T-cell (primary cell): ENCODE measurements at regions not wholly inside any gene's neighbourhood (a gene's known extent, or its start where the extent isn't known, plus 50 kb on each side); places are given as distances from the start of the nearest gene placed in this dataset.

Experiments
- ATAC-seq, 4 experiments: fragments of 200-7000 bp in 3 of 4; fragments of 150-1000 bp in 1 of 4; cut with Tn5 transposase; replicated peaks in 1 of 4; 1 replicate in 3 of 4; 2 replicates in 1 of 4; pipeline ENCODE4 v1.10.0; 2021; ENCODE audit warnings: moderate library complexity in 3 of 4, mild to moderate bottlenecking in 2 of 4, moderate number of reproducible peaks in 1 of 4
- CTCF ChIA-PET, 2 donors: fragments of 300-600 bp; sonication (Branson Sonifier 250); formaldehyde crosslinking; loops; one replicate each; lab custom pipeline; 2022; ENCODE audit warnings: antibody characterized with exemption in 2 of 2; lab: Charles Lee
- POLR2A ChIA-PET, 2 donors: fragments of 300-600 bp; sonication (Branson Sonifier 250); formaldehyde crosslinking; loops; one replicate each; lab custom pipeline; 2022; ENCODE audit warnings: antibody characterized with exemption in 2 of 2; lab: Charles Lee
- DNase-seq, 35 experiments: peaks; one replicate each; pipeline versions ENCODE4 v3.0.0 to v3.0.0-alpha.2; 2013 to 2023
- H3K27ac ChIP-seq: one replicate; pipeline ENCODE4 v1.5.1; 2013; ENCODE audit warnings: low read length
- H3K27me3 ChIP-seq, 2 experiments: replicated peaks in 1 of 2; 1 replicate in 1 of 2; 2 replicates in 1 of 2; pipeline versions ENCODE4 v1.6.1 to v1.7.0; 2013; ENCODE audit warnings: low read length in 1 of 2, mixed read lengths in 1 of 2; ENCODE audit not compliant: control insufficient read depth in 2 of 2, insufficient read depth in 2 of 2; ENCODE audit errors: extremely low read depth in 1 of 2
- H3K36me3 ChIP-seq, 2 donors: 1 replicate in 1 of 2; 2 replicates in 1 of 2; pipeline versions ENCODE4 v1.6.1 to v1.7.0; 2013; ENCODE audit warnings: low read length in 1 of 2; ENCODE audit not compliant: control insufficient read depth in 2 of 2, insufficient read depth in 1 of 2; ENCODE audit errors: extremely low read depth in 1 of 2
- H3K4me1 ChIP-seq, 2 experiments: 1 replicate in 1 of 2; 2 replicates in 1 of 2; pipeline versions ENCODE4 v1.6.1 to v1.7.0; 2013; ENCODE audit warnings: low read length in 2 of 2, mixed read lengths in 1 of 2; ENCODE audit not compliant: insufficient read depth in 2 of 2, control insufficient read depth in 1 of 2; ENCODE audit errors: extremely low read depth in 1 of 2
- H3K4me3 ChIP-seq, 2 donors: 1 replicate in 1 of 2; 2 replicates in 1 of 2; pipeline versions ENCODE4 v1.5.1 to v1.7.0; 2013; ENCODE audit warnings: mild to moderate bottlenecking in 2 of 2, low read length in 1 of 2, moderate library complexity in 1 of 2; ENCODE audit not compliant: control insufficient read depth in 1 of 2; ENCODE audit errors: extremely low read depth in 1 of 2
- H3K9me3 ChIP-seq: 2 replicates; pipeline ENCODE4 v1.7.0; 2013
- H3K27ac Mint-ChIP-seq, 2 donors: one replicate each; pipeline ENCODE4 v1.8.0; 2020 to 2021; ENCODE audit warnings: mild to moderate bottlenecking in 2 of 2, mixed read lengths in 2 of 2
- H3K27me3 Mint-ChIP-seq, 2 donors: one replicate each; pipeline ENCODE4 v1.8.0; 2021 to 2022; ENCODE audit warnings: mixed read lengths in 2 of 2
- H3K36me3 Mint-ChIP-seq: one replicate; pipeline ENCODE4 v1.8.0; 2021; ENCODE audit warnings: mixed read lengths
- H3K4me1 Mint-ChIP-seq, 3 donors: one replicate each; pipeline ENCODE4 v1.8.0; 2020 to 2022; ENCODE audit warnings: mixed read lengths in 3 of 3, mild to moderate bottlenecking in 1 of 3
- H3K4me3 Mint-ChIP-seq, 3 donors: one replicate each; pipeline ENCODE4 v1.8.0; 2020 to 2022; ENCODE audit warnings: mild to moderate bottlenecking in 3 of 3, mixed read lengths in 3 of 3, moderate library complexity in 3 of 3
- H3K9me3 Mint-ChIP-seq, 3 donors: one replicate each; pipeline ENCODE4 v1.8.0; 2020 to 2022; ENCODE audit warnings: mixed read lengths in 3 of 3
- WGBS: methylation state at CpG from one replicate; pipeline ENCODE4 v1.1.5; 2013; ENCODE audit warnings: missing lambda C conversion rate; ENCODE audit not compliant: insufficient coverage; 5-methylcytosine and 5-hydroxymethylcytosine counted together

DNA sequence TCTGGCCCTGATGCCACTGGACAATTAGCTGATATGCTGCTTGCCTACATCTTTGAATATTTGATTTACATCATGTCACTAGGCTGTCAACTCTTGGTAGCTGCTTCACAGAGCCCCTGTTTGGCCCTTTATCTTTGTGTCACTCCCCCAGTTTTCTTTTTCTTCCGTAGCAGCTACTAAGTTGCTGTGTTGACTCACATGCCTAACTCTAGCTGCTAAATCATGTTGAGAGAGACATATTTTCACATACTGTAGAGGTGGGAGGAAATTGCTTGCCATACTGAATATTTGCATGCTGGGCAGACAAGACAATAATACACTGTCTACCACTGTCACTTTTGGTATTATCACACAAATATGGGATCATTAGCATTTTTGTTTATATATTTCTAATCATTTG lies 147.1 kb upstream of the NOVA1 start:
- H3K9me3 Mint-ChIP-seq: peaks cover 11 to 23% (median 23%) of the 10 kb centered on the region in 3 donors
- no CpG with 5 or more reads among the region's 1 CpG for WGBS

DNA sequence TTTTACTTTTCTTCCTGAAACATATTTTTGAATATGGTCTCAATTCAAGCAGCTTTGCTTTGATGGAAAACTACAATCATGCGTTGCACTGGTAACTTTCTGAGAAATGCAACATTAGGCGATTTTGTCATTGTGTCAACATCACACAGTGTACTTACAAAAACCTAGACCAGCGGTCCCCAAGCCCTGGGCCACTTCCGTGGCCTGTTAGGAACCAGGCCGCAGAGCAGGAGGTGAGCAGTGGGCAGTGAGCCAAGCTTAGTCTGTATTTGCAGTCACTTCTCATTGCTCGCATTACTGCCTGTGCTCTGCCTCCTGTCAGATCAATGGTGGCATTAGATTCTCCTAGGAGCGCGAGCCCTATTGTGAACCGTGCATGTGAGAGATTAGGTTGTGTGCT lies 163.7 kb upstream of the NOVA1 start:
- ChIA-PET POLR2A (no interaction called here), CTCF (no interaction called here)
- Mint-ChIP-seq H3K36me3 (no peaks in the 10 kb centered on the region), H3K4me3 (no peak overlapping the region), H3K27ac (no peak overlapping the region), H3K27me3 (no peaks in the 10 kb centered on the region), H3K4me1 (peaks cover 0 to 6% (median 0%) of the 10 kb centered on the region in 3 donors), H3K9me3 (peaks cover 17 to 25% (median 19%) of the 10 kb centered on the region in 3 donors)
- no peak for ATAC-seq
- Histone ChIP-seq H3K36me3 (no peaks in the 10 kb centered on the region), H3K4me1 (no peaks in the 10 kb centered on the region), H3K27me3 (no peaks in the 10 kb centered on the region), H3K27ac (no peak overlapping the region), H3K4me3 (no peak overlapping the region), H3K9me3 (no peaks in the 10 kb centered on the region)
- WGBS: 79% methylated on average over 6 of the region's 9 CpGs
- no peak for DNase-seq

More for the DNA sequence above, 147.1 kb upstream of the NOVA1 start:
- H3K27me3 Mint-ChIP-seq: no peaks in the 10 kb centered on the region
- H3K4me3 ChIP-seq: no peak overlapping the region
- no peaks in the 10 kb centered on the region for H3K9me3 ChIP-seq
- H3K27ac Mint-ChIP-seq: no peak overlapping the region
- no peaks in the 10 kb centered on the region for H3K4me1 ChIP-seq
- CTCF ChIA-PET: no interaction called here
- H3K36me3 Mint-ChIP-seq: no peaks in the 10 kb centered on the region
- no peaks in the 10 kb centered on the region for H3K27me3 ChIP-seq
- H3K4me1 Mint-ChIP-seq: no peaks in the 10 kb centered on the region
- no peaks in the 10 kb centered on the region for H3K36me3 ChIP-seq
- ATAC-seq (no peak), DNase-seq (no peak)
- no peak overlapping the region for H3K27ac ChIP-seq
- POLR2A ChIA-PET: no interaction called here
- H3K4me3 Mint-ChIP-seq: no peak overlapping the region

DNA sequence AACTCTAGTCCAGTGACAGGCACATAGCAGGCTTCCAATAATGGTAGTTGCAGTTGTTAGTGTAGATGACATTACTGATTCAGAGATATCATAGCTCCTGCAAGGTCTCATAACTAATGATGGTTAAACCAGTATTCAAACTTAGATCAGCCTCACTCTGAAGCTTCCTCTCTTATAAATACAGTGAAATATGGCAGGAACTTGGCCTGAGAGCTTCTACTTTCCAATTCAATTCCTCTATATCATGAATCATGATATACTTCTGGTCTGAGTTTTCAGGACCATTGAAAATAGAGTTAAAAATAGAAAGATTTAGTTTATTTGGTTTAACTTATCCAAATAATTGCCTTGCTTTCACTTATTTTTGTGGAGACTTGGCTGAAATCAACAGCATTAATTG lies 167.5 kb upstream of the NOVA1 start:
- Histone ChIP-seq H3K4me1 (no peaks in the 10 kb centered on the region), H3K27ac (no peak overlapping the region), H3K27me3 (no peaks in the 10 kb centered on the region), H3K4me3 (no peak overlapping the region), H3K9me3 (no peaks in the 10 kb centered on the region), H3K36me3 (no peaks in the 10 kb centered on the region)
- ATAC-seq (no peak), DNase-seq (no peak)
- no peaks in the 10 kb centered on the region for H3K27me3 Mint-ChIP-seq
- POLR2A ChIA-PET: no interaction called here
- no peak overlapping the region for H3K27ac Mint-ChIP-seq
- no peak overlapping the region for H3K4me3 Mint-ChIP-seq
- no peaks in the 10 kb centered on the region for H3K4me1 Mint-ChIP-seq
- CTCF ChIA-PET: no interaction called here
- H3K9me3 Mint-ChIP-seq: peaks cover 6 to 15% (median 14%) of the 10 kb centered on the region in 3 donors
- no peaks in the 10 kb centered on the region for H3K36me3 Mint-ChIP-seq

DNA sequence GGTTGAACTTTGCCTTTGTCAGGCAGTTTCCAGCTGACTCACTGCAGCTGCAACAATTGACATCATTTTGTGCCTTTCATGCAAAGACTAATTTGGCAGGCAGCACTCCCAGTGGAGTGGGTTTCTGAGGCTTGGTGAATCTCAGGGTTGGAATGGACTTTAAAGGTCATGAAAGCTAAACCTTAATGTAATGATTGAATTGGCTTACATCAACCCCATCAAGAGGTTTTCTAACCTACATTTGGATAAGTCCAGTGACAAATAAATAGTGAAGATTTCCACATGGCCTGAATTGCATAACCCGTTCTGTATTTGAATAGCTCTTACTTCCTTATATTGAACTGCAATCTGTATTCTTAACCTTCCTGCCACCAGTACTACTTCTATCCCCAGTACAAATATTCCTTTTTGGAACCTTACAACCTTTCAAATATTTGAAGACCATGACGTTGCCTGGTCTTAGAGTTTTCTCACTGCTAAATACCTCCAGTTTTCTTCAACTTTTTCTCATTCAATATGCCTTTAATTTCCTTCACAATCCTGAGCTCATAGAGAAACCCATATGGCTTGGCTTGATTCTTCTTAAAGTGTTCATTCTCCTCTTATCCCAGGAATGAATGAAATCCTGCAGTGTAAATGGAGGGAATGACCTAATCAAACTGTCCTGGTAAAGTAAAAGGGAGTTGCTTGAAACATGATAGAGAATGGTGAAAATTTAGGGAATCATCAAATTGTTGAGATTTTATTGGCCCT lies 168.1 kb upstream of the NOVA1 start:
- Mint-ChIP-seq H3K27ac (no peak overlapping the region), H3K36me3 (no peaks in the 10 kb centered on the region), H3K27me3 (no peaks in the 10 kb centered on the region), H3K4me3 (no peak overlapping the region), H3K4me1 (no peaks in the 10 kb centered on the region), H3K9me3 (peaks cover 6 to 17% (median 17%) of the 10 kb centered on the region in 3 donors)
- ChIA-PET CTCF (no interaction called here), POLR2A (interaction anchor here in 1 of 2 donors (0.6 kb wide), 1 partner anchor 1359 kb away, joined by 3 read pairs; no protein-coding TSS in a partner anchor)
- Histone ChIP-seq H3K9me3 (no peaks in the 10 kb centered on the region), H3K4me1 (no peaks in the 10 kb centered on the region), H3K36me3 (no peaks in the 10 kb centered on the region), H3K27me3 (no peaks in the 10 kb centered on the region), H3K4me3 (no peak overlapping the region), H3K27ac (no peak overlapping the region)
- DNase-seq: no peak
- ATAC-seq: no peak
- 50% methylated on average over 2 of the region's 2 CpGs for WGBS

DNA sequence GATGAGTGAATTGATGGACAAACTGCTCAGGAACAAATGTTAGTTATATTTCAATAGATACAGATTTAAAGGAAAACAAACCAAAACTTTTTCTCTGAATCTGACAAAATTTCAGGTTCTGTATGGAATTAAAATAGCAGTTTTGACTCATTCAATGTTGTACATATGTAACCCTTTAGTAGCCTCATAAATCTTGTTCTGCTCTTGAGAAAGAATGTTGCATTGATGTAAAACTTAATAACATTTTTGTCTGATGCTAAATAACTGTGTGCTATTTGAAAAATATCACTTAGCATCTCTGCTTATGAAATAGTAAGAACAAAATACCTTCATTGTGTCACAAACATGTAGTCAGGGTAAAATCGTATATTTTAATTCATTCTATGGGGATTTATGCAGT lies 168.9 kb upstream of the NOVA1 start:
- Histone ChIP-seq H3K9me3 (no peaks in the 10 kb centered on the region), H3K4me3 (no peak overlapping the region), H3K27me3 (no peaks in the 10 kb centered on the region), H3K27ac (no peak overlapping the region), H3K4me1 (no peaks in the 10 kb centered on the region), H3K36me3 (no peaks in the 10 kb centered on the region)
- Mint-ChIP-seq H3K4me1 (no peaks in the 10 kb centered on the region), H3K27me3 (no peaks in the 10 kb centered on the region), H3K4me3 (no peak overlapping the region), H3K36me3 (no peaks in the 10 kb centered on the region), H3K9me3 (peaks cover 6 to 18% (median 14%) of the 10 kb centered on the region in 3 donors), H3K27ac (no peak overlapping the region)
- WGBS: no CpG with 5 or more reads among the region's 1 CpG
- no peak for DNase-seq
- CTCF ChIA-PET: no interaction called here
- ATAC-seq: no peak
- POLR2A ChIA-PET: no interaction called here

DNA sequence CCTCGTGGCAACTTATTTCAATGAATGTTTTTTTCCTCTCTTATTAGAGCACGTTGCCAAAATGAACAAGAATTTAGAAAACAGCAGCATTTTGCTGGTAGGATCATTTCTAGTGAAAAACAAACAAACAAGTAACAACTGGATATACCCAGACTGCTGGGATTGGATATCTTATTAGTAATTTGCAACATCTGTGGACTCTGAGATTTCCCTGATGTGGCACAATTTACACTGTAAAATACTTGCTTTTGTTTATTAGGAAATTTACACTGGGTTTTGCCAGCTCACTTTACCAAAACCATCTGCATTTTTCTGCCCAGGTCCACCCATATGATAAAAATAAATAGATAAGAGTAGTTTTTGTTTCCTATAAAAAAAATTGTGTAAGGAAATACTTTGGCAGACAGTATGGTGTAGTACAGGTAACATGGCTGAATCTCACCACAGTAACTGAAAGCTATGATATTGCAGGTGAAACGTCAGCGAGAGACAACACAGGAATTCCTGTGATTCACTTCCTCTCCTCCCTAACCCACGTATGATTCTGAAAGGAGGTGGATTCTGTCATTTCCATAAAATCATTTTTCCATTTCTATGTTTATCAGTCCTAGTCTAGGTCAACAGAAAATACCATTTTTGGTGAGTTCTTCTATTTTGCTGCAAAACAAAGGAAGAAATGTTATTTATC lies 176.2 kb upstream of the NOVA1 start:
- Histone ChIP-seq H3K36me3 (no peaks in the 10 kb centered on the region), H3K4me1 (no peaks in the 10 kb centered on the region), H3K27me3 (no peaks in the 10 kb centered on the region), H3K27ac (no peak overlapping the region), H3K9me3 (no peaks in the 10 kb centered on the region), H3K4me3 (no peak overlapping the region)
- 60% methylated on average over 1 of the region's 5 CpGs for WGBS
- ChIA-PET CTCF (no interaction called here), POLR2A (no interaction called here)
- Mint-ChIP-seq H3K4me3 (no peak overlapping the region), H3K27ac (no peak overlapping the region), H3K4me1 (no peaks in the 10 kb centered on the region), H3K27me3 (no peaks in the 10 kb centered on the region), H3K9me3 (peaks cover 7 to 21% (median 18%) of the 10 kb centered on the region in 3 donors), H3K36me3 (no peaks in the 10 kb centered on the region)
- ATAC-seq (no peak), DNase-seq (no peak)
